Stimulated activated CD4-positive, alpha-beta T cell treated with anti-CD3 and anti-CD28 coated beads, Interleukin-12 subunit alpha, Interleukin-12 subunit beta, amount 100 ng/mL, for 48 hours (primary cell): ENCODE measurements at regions not wholly inside any gene's neighbourhood (a gene's known extent, or its start where the extent isn't known, plus 50 kb on each side); places are given as distances from the start of the nearest gene placed in this dataset.
"Not testable (repeated sequence)": the region's sequence is repeated elsewhere in the genome, so short reads cannot be mapped to it uniquely, and the experiment has no call there.

ENCODE experiments used
- DNase-seq, 3 donors: peaks; one replicate each; pipeline ENCODE4 v3.0.0-alpha.2; 2020; ENCODE audit warnings: low read depth in 2 of 3, low spot score in 1 of 3

DNA sequence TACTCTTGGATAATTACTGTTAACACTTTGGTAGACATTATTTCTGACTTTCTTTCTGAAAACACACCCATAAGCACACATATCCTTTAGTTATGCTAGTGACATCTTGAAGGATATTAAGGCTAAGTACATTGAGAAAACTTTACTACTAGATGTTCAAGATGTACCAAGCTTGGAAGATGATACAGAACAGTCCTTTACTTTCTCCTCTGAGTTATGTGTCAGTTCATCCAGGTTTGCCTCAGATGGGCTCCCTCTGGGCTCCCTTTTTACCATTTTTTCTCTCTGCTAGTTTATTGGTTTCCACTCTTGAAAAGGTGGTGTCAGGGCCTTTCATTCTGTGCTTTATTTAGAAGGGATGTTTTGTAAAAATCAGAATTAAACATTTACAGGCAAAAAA is 172.3 kb downstream of the S1PR1 start:
- no peak for DNase-seq

DNA sequence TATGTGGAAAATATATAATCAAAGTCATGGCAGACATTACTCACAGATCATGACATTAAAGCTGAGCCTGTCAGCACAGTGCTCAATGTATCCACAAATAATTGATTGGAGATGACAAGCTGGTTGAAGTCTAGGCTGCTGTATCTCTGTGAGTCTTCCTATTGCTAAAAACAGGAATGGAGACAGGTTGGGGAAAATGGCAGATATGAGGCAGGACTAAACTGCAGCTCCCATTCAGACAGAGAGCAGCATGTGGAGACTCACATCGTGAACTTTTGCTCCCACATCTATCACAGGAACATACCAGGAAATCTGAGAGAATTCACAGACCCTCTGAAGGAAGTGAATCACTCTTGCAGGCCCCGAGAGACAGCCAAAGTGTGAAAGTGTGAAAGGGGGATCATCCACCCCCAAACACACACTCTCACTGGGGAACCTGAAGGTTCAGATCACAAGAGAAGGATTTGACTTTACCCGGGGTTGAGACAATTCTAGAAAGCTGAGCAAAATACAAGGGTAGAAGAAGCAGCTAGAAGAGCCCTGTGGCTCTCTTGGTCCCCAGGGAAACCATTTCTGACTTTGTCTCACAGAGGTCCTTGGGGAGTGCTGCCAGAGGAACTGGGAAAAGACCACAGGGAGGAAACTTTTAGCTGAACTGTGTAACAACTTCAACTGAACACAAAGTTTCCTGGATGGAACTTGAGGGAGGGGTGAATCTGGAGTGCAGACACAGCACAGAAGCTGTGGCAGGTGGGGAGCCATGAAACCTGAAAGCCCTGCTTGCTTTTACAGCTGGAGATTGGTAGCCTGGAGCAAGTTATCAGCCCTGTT is 173.4 kb downstream of the S1PR1 start:
- no peak for DNase-seq

- DNase-seq: no peak
Observed at GRCh38 chr1:101420406-101420805, 183.6 kb downstream of the S1PR1 start.

DNA sequence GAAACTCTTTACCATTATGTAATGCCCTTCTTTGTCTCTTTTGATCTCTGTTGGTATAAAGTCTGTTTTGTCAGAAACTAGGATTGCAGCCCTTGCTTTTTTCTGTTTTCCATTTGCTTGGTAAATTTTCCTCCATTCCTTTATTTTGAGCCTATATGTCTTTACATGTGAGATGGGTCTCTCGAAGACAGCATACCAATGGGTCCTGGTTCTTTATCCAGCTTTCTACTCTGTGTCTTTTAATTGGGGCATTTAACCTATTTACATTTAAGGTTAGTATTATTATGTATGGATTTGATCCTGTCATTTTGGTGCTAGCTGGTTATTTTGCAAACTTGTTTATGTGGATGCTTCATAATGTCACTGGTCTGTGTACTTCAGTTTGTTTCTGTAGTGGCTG is 191.3 kb downstream of the S1PR1 start:
- DNase-seq: not testable (repeated sequence)

DNA sequence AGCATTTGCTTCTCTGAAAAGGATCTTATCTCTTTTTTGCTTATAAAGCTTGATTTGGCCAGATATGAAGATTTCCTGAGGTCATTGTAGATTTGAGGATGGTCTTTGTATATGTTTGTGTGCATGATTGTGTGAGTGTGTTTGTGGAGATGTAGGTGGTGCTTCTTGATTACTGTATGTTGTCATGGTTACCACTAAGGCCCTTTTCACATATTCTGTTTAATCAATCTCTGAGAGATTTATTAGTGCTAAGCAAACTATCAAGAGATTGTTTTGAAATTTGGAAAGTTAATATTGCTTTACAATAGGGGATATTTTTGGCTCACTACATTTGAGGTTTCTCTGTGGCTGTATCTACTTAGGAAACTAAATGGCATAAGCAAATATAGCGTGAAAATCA is 191.7 kb downstream of the S1PR1 start:
- no peak for DNase-seq

- DNase-seq: no peak
Observed at GRCh38 chr1:101431956-101432510, 195.2 kb downstream of the S1PR1 start.

DNA sequence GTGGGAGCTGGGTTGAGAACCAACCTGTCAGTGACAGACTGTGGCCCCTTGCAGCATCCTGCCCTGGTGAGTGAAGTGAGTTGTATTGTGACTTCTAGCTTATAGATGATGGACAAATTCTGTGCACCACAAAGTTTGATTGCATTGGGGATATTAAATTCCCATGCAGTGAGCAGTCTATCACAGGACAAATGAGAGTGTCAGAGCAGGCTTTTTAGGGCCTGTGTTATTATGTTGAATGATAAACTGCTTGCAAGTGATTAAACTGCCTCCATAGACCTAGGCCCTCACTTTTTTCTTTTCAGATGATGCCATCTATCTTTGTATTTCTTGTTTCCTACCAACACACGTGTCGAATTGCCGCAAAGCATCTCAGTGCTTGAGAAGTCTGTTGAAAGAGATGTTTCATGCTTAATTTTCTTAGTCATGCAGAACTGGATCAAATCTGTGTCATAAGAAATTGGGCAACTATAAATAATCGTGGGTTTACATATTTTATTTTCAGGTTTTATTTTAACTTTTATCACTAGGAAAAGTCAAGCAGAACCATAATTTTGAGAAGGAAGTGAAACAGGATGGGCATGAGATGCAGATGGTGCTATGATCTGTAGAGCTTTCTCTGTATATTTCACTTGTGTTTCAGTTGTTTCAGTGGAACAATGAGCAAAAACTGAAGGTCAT is 199.2 kb downstream of the S1PR1 start:
- DNase-seq: no peak

DNA sequence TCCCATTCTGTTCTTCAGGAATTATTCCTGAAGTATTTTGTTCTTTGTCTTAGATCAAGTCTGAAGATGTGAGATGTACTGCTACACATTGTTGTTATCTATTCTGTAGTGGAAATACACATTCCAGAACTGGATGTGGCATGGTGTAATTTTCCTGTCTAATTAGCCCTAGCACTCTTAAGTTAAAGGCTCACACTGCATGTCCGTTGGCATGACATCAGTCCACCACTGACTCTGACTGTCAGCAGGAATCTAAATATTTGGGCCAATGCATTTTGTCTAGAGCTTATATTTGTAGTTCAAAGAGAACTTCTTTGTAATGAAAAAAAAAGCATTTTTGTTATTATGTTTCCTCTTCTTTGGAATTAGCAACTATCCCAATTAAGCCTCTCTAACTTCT is 201.0 kb downstream of the S1PR1 start:
- DNase-seq: no peak

GRCh38 chr1:101438359-101438758 is 201.5 kb downstream of the S1PR1 start:
- no peak for DNase-seq

GRCh38 chr1:101440485-101440884 is 203.7 kb downstream of the S1PR1 start:
- DNase-seq: no peak

- no peak for DNase-seq
Observed at GRCh38 chr1:101444381-101444780, 207.6 kb downstream of the S1PR1 start.

GRCh38 chr1:101444873-101445618 is 208.2 kb downstream of the S1PR1 start:
- no peak for DNase-seq

DNA sequence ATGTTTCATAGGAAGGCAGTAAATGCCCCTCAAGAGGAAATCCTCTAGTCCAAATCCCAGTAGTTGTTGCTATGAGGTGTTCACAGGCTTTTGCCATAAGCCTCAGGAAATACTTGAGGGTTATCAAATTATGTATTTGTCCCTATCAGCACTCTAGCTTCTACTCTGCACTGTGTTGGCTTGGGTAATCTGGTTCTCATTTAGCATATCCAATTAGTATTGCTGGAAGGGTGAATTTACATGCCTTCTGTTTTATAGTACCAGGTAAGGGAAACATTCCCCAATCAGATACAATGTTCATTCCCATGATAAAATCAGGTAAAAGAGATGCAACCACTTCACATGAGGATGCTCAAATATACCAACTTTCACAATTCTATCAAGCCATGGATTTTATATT is 211.2 kb downstream of the S1PR1 start:
- DNase-seq: no peak

DNA sequence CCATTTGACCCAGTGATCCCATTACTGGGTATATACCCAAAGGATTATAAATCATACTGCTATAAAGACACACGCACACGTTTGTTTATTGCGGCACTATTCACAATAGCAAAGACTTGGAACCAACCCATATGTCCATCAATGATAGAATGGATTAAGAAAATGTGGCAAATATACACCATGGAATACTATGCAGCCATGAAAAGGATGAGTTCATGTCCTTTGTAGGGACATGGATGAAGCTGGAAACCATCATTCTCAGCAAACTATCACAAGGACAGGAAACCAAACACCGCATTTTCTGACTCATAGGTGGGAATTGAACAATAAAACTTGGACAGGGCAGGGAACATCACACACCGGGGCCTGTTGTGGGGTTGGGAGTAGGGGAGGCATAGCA is 213.9 kb downstream of the S1PR1 start:
- DNase-seq: not testable (repeated sequence)

DNA sequence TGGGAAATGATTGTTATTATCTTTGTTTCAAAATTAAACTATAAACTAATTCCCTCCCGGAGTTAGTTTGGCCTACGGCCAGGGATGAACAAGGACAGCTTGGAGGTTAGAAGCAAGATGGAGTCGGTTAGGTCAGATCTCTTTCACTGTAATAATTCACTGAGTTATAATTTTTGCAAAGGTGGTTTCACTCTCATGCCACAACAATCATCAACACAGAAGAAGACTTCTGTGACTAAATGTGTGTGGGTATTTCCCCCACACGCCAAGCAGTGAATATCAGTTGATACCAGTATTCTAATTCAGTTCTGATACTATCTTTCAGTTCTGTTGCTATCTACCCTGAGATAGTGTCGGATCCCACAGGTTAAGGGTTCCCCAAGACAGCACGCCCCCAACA is 215.1 kb downstream of the S1PR1 start:
- peak in 2 of 3 donors; percentile 22 to 24 for DNase-seq

DNA sequence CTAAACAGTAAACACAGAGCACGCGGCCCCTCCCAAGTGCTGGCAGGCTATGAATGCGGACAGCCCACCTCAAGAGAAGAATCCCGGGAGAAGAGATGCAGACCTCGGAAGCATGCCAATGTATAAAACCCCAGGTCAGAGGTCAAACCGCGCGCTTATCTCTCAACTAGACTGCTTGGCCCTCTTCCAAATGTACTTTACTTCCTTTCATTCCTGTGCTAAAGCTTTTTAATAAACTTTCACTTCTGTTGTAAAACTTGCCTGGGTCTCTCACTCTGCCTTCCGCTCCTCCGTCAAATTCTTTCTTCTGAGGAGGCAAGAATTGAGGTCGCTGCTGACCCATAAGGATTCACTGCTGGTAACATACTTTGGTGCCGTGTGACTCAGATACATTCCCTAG is 216.0 kb downstream of the S1PR1 start:
- no peak for DNase-seq

DNA sequence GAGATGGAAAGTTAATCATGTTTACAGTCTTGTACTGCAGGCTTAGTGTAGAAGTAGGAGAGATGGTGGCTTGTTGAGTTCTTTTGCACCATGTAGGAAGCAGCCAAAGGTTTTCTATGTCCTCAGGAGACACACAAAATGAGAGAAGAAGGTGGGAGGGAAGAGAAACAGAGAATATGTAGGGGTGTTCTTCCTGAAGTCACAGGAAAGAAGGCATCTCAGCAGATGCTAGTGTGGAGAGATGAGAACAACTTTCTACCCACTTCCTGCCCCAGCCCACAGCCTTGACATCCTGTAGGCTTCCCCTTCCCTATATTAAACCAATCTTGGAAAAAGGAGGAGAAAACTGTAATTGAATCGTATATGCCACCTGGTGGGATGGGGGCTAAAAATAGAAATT is 217.0 kb downstream of the S1PR1 start:
- no peak for DNase-seq

- no peak for DNase-seq
Observed at GRCh38 chr1:101455166-101455565, 218.3 kb downstream of the S1PR1 start.

- DNase-seq: no peak
Observed at GRCh38 chr1:101460739-101461138, 223.9 kb downstream of the S1PR1 start.

- DNase-seq: no peak
Observed at GRCh38 chr1:101463195-101463594, 226.4 kb downstream of the S1PR1 start.

DNA sequence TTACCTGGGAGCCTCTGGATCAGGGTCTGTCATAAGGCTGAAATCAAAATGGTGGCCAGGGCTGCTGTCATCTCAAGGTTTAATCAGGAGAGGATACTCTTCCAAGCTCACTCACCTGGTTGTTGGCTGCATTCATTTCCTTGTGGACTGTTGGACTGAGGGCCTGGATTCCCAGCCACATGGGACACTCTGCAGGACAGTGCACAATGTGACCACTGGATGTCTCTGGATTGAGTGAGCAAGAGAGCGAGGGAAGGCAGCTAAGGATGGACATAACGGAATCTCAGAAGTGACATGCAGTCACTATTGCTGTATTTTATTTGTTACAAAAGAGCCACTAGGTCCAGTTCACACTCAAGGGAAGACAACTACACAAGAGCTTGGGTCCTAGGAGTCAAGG is 229.1 kb downstream of the S1PR1 start:
- DNase-seq: no peak
